Choroid plexus epithelial cell (primary cell): ENCODE measurements at regions not wholly inside any gene's neighbourhood (a gene's known extent, or its start where the extent isn't known, plus 50 kb on each side); places are given as distances from the start of the nearest gene placed in this dataset.

Experiments used
- DNase-seq: peaks from one replicate; pipeline ENCODE4 v3.0.0-alpha.2; 2010; ENCODE audit warnings: low read depth
- H3K4me3 ChIP-seq: 2 replicates; pipeline ENCODE4 v1.5.1; 2011; ENCODE audit warnings: low read depth, mild to moderate bottlenecking, control low read depth, low read length, moderate library complexity
- CTCF ChIP-seq: conservative IDR thresholded peaks from 2 replicates; pipeline ENCODE4 v1.5.1; 2011; ENCODE audit warnings: low read depth, mild to moderate bottlenecking, control low read depth, inconsistent platforms, low read length, moderate library complexity

GRCh38 chr2:147231607-147232006 lies 613.2 kb upstream of the ACVR2A start:
- TF ChIP-seq CTCF: no peak
- DNase-seq: no peak
- H3K4me3 ChIP-seq: no peak overlapping the region

- H3K4me3 ChIP-seq: no peak overlapping the region
- no peak for DNase-seq
- TF ChIP-seq CTCF: no peak
Measured at GRCh38 chr2:147231081-147231480, 613.7 kb upstream of the ACVR2A start.

GRCh38 chr2:147227313-147227712 lies 617.5 kb upstream of the ACVR2A start:
- no peak for TF ChIP-seq CTCF
- H3K4me3 ChIP-seq: no peak overlapping the region
- DNase-seq: no peak

- peak; percentile 2 for DNase-seq
- TF ChIP-seq CTCF: no peak
Measured at GRCh38 chr2:147224070-147224469, 620.8 kb upstream of the ACVR2A start.

GRCh38 chr2:147223553-147224060 lies 621.2 kb upstream of the ACVR2A start:
- TF ChIP-seq CTCF: no peak
- no peak for DNase-seq
- no peak overlapping the region for H3K4me3 ChIP-seq

More at GRCh38 chr2:147224070-147224469, 620.8 kb upstream of the ACVR2A start:
- no peak overlapping the region for H3K4me3 ChIP-seq

GRCh38 chr2:147223119-147223518 lies 621.7 kb upstream of the ACVR2A start:
- no peak for DNase-seq
- no peak for TF ChIP-seq CTCF
- no peak overlapping the region for H3K4me3 ChIP-seq

- no peak overlapping the region for H3K4me3 ChIP-seq
- TF ChIP-seq CTCF: no peak
- DNase-seq: no peak
Measured at GRCh38 chr2:147222506-147222905, 622.3 kb upstream of the ACVR2A start.
